HL-60 (cell line): ENCODE measurements at regions not wholly inside any gene's neighbourhood (a gene's known extent, or its start where the extent isn't known, plus 50 kb on each side); places are given as distances from the start of the nearest gene placed in this dataset.

Source experiments
- DNase-seq, 2 experiments: peaks; one replicate each; pipeline ENCODE4 v3.0.0-alpha.2; 2010 to 2020; ENCODE audit warnings: low read depth in 1 of 2, low spot score in 1 of 2
- H3K27ac ChIP-seq: fragments of 250-450 bp; sonication (Bioruptor Pico); replicated peaks from 2 replicates; pipeline ENCODE4 v1.5.1; 2020; ENCODE audit warnings: mild to moderate bottlenecking, moderate library complexity
- H3K27me3 ChIP-seq: fragments of 250-450 bp; sonication (Bioruptor Pico); 2 replicates; pipeline ENCODE4 v1.5.1; 2021; ENCODE audit warnings: mild to moderate bottlenecking, moderate library complexity; ENCODE audit not compliant: insufficient read depth, poor library complexity, severe bottlenecking
- H3K4me3 ChIP-seq: replicated peaks from 2 replicates; pipeline ENCODE4 v1.5.1; 2011; ENCODE audit warnings: mild to moderate bottlenecking, control low read depth, low read length; ENCODE audit not compliant: insufficient read depth
- CTCF ChIP-seq: IDR thresholded peaks from one replicate; pipeline ENCODE4 v1.5.1; 2011; ENCODE audit warnings: low read length, control low read depth, inconsistent platforms; ENCODE audit not compliant: insufficient read depth
- GABPA ChIP-seq: IDR thresholded peaks from 2 replicates; pipeline ENCODE4 v1.6.1; 2012; ENCODE audit warnings: low read depth
- POLR2AphosphoS5 ChIP-seq: IDR thresholded peaks from 2 replicates; pipeline ENCODE4 v1.6.1; 2012; ENCODE audit warnings: low read depth
- REST ChIP-seq: IDR thresholded peaks from 2 replicates; pipeline ENCODE4 v1.6.1; 2012; ENCODE audit warnings: low read depth; ENCODE audit not compliant: insufficient replicate concordance
- SPI1 ChIP-seq: IDR thresholded peaks from 2 replicates; pipeline ENCODE4 v1.6.1; 2012; ENCODE audit warnings: low read depth, mild to moderate bottlenecking, borderline replicate concordance

- peaks cover 9% of the 10 kb centered on the region for H3K27me3 ChIP-seq
- no peak for TF ChIP-seq REST
- H3K4me3 ChIP-seq: no peak overlapping the region
- no peak for DNase-seq
- no peak overlapping the region for H3K27ac ChIP-seq
Observed at GRCh38 chr20:5492937-5493336, 117.9 kb downstream of the GPCPD1 start.

- peaks cover 15% of the 10 kb centered on the region for H3K27me3 ChIP-seq
- no peak overlapping the region for H3K4me3 ChIP-seq
- H3K27ac ChIP-seq: no peak overlapping the region
- TF ChIP-seq CTCF (no peak), POLR2AphosphoS5 (no peak)
- DNase-seq: no peak
Observed at GRCh38 chr20:5491455-5491854, 119.4 kb downstream of the GPCPD1 start.

GRCh38 chr20:5489601-5490000 is 121.2 kb downstream of the GPCPD1 start:
- TF ChIP-seq SPI1: no peak
- no peak for TF ChIP-seq GABPA
- TF ChIP-seq POLR2AphosphoS5: no peak
- no peak for TF ChIP-seq REST
- TF ChIP-seq CTCF: no peak
- no peak overlapping the region for H3K4me3 ChIP-seq
- no peak for DNase-seq
- peaks cover 15% of the 10 kb centered on the region for H3K27me3 ChIP-seq
- H3K27ac ChIP-seq: no peak overlapping the region

GRCh38 chr20:5488823-5489222 is 122.0 kb downstream of the GPCPD1 start:
- no peak for DNase-seq
- no peak overlapping the region for H3K4me3 ChIP-seq
- no peak overlapping the region for H3K27ac ChIP-seq
- TF ChIP-seq REST: no peak
- TF ChIP-seq POLR2AphosphoS5: no peak
- TF ChIP-seq CTCF: no peak
- TF ChIP-seq SPI1: no peak
- TF ChIP-seq GABPA: no peak
- peaks cover 15% of the 10 kb centered on the region for H3K27me3 ChIP-seq
